K562 (cell line): ENCODE measurements at regions not wholly inside any gene's neighbourhood (a gene's known extent, or its start where the extent isn't known, plus 50 kb on each side); places are given as distances from the start of the nearest gene placed in this dataset.

Experiments used
- ATAC-seq: fragments of 200-7000 bp; cut with Tn5 transposase; 3 replicates; pipeline ENCODE4 v1.9.1; 2020; ENCODE audit warnings: moderate library complexity
- BruUV-seq: library from RNA; stranded (reverse); fragments of 400-500 nt; replicated peaks from 2 replicates; lab custom pipeline; 2021; lab: Mats Ljungman, UMichigan
- CTCF ChIA-PET: fragments of 300-600 bp; formaldehyde crosslinking; extraction: SDS; loops from one replicate; lab custom pipeline; 2021; ENCODE audit warnings: low intra/inter-chr PET ratio; lab: Yijun Ruan, JAX
- POLR2A ChIA-PET: fragments of 300-600, 350-650 bp; sonication (Branson Sonifier 250); formaldehyde crosslinking; extraction: SDS; loops from one replicate; lab custom pipeline; 2021; ENCODE audit warnings: antibody characterized with exemption, inconsistent platforms; lab: Yijun Ruan, JAX
- DNase-seq, 4 experiments: peaks; one replicate each; pipeline versions ENCODE4 v3.0.0 to v3.0.0-alpha.2; 2011 to 2018; ENCODE audit warnings: low spot score in 3 of 4, mixed read lengths in 3 of 4; ENCODE audit errors: extremely low read depth in 1 of 4
- FAIRE-seq: peaks from 2 replicates; lab custom pipeline; 2011; peaks lifted over from hg19 to GRCh38; lab: Jason Lieb, UNC
- H2AFZ ChIP-seq: 2 replicates; pipeline ENCODE4 v1.6.0; 2011; ENCODE audit warnings: low read depth, low read length, control low read depth, inconsistent platforms
- H3K27ac ChIP-seq: fragments of 200-600 bp; 3 replicates; pipeline ENCODE4 v1.8.0; 2011; ENCODE audit warnings: low read depth, mild to moderate bottlenecking, control low read depth, inconsistent platforms, low read length, moderate library complexity, mixed read lengths; ENCODE audit errors: extremely low read depth
- H3K27me3 ChIP-seq, 2 experiments: fragments of 300-600 bp in 1 of 2; 2 replicates in 1 of 2; 3 replicates in 1 of 2; pipeline versions ENCODE4 v1.6.0 to v1.8.0; 2011; ENCODE audit warnings: inconsistent platforms in 2 of 2, low read length in 2 of 2, mild to moderate bottlenecking in 1 of 2, mixed read lengths in 1 of 2, moderate library complexity in 1 of 2; ENCODE audit not compliant: control insufficient read depth in 2 of 2, insufficient read depth in 2 of 2
- H3K36me3 ChIP-seq: fragments of 300-600 bp; 3 replicates; pipeline ENCODE4 v1.8.0; 2011; ENCODE audit warnings: mild to moderate bottlenecking, low read length, inconsistent platforms; ENCODE audit not compliant: control insufficient read depth, insufficient read depth
- H3K4me1 ChIP-seq, 2 experiments: fragments of 200-600 bp in 1 of 2; replicated peaks in 1 of 2; 2 replicates in 1 of 2; 3 replicates in 1 of 2; pipeline versions ENCODE4 v1.5.1 to v1.8.0; 2011; ENCODE audit warnings: inconsistent platforms in 2 of 2, low read length in 2 of 2, mild to moderate bottlenecking in 1 of 2, mixed read lengths in 1 of 2, moderate library complexity in 1 of 2; ENCODE audit not compliant: control insufficient read depth in 2 of 2, insufficient read depth in 2 of 2
- H3K4me2 ChIP-seq: 2 replicates; pipeline ENCODE4 v1.6.1; 2011; ENCODE audit warnings: low read length, control low read depth, inconsistent platforms, mixed read lengths; ENCODE audit not compliant: insufficient read depth
- H3K4me3 ChIP-seq: fragments of 200-600 bp; sonication (generic), shearing (Covaris generic); 2 replicates; pipeline ENCODE4 v1.5.1; 2016; ENCODE audit warnings: control low read depth, inconsistent platforms
- H3K79me2 ChIP-seq: fragments of 200-600 bp; 3 replicates; pipeline ENCODE4 v1.8.0; 2011; ENCODE audit warnings: low read length, inconsistent platforms; ENCODE audit not compliant: control insufficient read depth, insufficient read depth
- H3K9ac ChIP-seq, 2 experiments: 2 replicates each; pipeline versions ENCODE4 v1.6.0 to v1.6.1; 2011; ENCODE audit warnings: low read depth in 2 of 2, low read length in 2 of 2, control low read depth in 1 of 2, inconsistent platforms in 1 of 2, mild to moderate bottlenecking in 1 of 2, mixed read lengths in 1 of 2; ENCODE audit not compliant: insufficient read depth in 1 of 2
- H3K9me1 ChIP-seq: one replicate; pipeline ENCODE4 v1.6.0; 2011; ENCODE audit warnings: inconsistent platforms, mild to moderate bottlenecking, low read length, moderate library complexity; ENCODE audit not compliant: control insufficient read depth, insufficient read depth
- H3K9me3 ChIP-seq: replicated peaks from 2 replicates; pipeline ENCODE4 v1.5.1; 2011; ENCODE audit warnings: low read depth, low read length, inconsistent platforms; ENCODE audit not compliant: control insufficient read depth, insufficient read depth
- H4K20me1 ChIP-seq: replicated peaks from 2 replicates; pipeline ENCODE4 v1.6.1; 2011; ENCODE audit warnings: low read length, inconsistent platforms, mixed read lengths; ENCODE audit not compliant: control insufficient read depth, insufficient read depth
- FIP1L1 ChIP-seq: fragments of 200-400 bp; formaldehyde crosslinking; IDR thresholded peaks from 2 replicates; pipeline ENCODE4 v1.6.1; 2018; ENCODE audit warnings: mild to moderate bottlenecking, low read depth, low read length; ENCODE audit not compliant: poor library complexity, severe bottlenecking
- GTF3C2 ChIP-seq: IDR thresholded peaks from 3 replicates; pipeline ENCODE4 v1.6.1; 2011; ENCODE audit warnings: borderline replicate concordance, mild to moderate bottlenecking, moderate library complexity; ENCODE audit not compliant: insufficient read length; ENCODE audit errors: extremely low read depth
- MAFF ChIP-seq: IDR thresholded peaks from 2 replicates; pipeline ENCODE4 v1.6.1; 2012; ENCODE audit warnings: low read length, improper control_type of control experiment
- ZFP36 ChIP-seq: fragments of 150-350 bp; IDR thresholded peaks from 2 replicates; pipeline ENCODE4 v1.6.1; 2018; ENCODE audit warnings: low read length, low read depth; ENCODE audit not compliant: partially characterized antibody
- WGBS: fragments of 100-300 bp; shearing (Covaris generic); methylation state at CpG from one replicate; pipeline ENCODE4 v1.1.6; 2016; ENCODE audit warnings: low coverage, mixed read lengths; ENCODE audit not compliant: insufficient coverage; ENCODE audit errors: missing lambda C conversion rate; 5-methylcytosine and 5-hydroxymethylcytosine counted together
- in situ Hi-C: fragments of 300-500 bp; cut with MboI; formaldehyde crosslinking; loops from 4 replicates; pipeline ENCODE4 v1.15.0; 2018; ENCODE audit warnings: inconsistent platforms, mixed read lengths
- intact Hi-C: fragments of 100-400 bp; cut with micrococcal nuclease; formaldehyde crosslinking; loops from 2 replicates; pipeline ENCODE4 v1.14.2; 2022
- TF ChIP-seq, protein P1 (sequence below), 2 experiments: fragments of 450-650 bp; formaldehyde crosslinking in 1 of 2; IDR thresholded peaks; 2 replicates each; pipeline versions ENCODE4 v1.4.0 to v1.6.1; 2014 to 2020; ENCODE audit warnings: mild to moderate bottlenecking in 2 of 2, borderline replicate concordance in 1 of 2, low read depth in 1 of 2
- TF ChIP-seq, protein P2 (sequence below): fragments of 450-650 bp; formaldehyde crosslinking; IDR thresholded peaks from 2 replicates; pipeline ENCODE4 v1.4.0; 2022; ENCODE audit warnings: mild to moderate bottlenecking, moderate library complexity

DNA sequence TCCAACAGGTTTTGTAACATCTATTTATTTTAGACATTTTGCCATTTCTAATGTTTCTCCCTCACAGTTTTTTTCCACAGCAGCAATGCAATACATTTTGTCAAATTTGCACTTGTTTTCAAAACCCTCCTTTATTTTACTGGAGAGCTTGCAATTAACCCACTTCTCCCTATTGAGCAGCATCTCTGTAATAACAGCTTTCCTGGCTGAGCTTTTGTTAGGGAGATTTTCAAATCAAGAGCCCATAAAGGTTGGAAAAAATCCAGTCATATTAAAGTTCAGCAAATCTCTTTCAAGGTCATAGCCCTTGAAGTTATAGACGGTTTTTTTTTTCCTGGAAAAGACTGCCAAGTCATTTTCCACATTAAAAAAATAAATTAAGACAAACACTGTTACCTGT is 450.6 kb upstream of the TENM3 start:
- no peaks in the 10 kb centered on the region for H4K20me1 ChIP-seq
- no peak for FAIRE-seq
- no peaks in the 10 kb centered on the region for H3K9me3 ChIP-seq
- H3K36me3 ChIP-seq, result no peaks in the 10 kb centered on the region
- H3K27ac ChIP-seq, result no peak overlapping the region
- POLR2A ChIA-PET, result no interaction called here
- 0% methylated on average over 1 of the region's 1 CpG for WGBS
- CTCF ChIA-PET, result no interaction called here
- H3K27me3 ChIP-seq, result no peaks in the 10 kb centered on the region
- no peaks in the 10 kb centered on the region for H3K79me2 ChIP-seq
- no peak for DNase-seq
- H3K9me1 ChIP-seq, result no peaks in the 10 kb centered on the region
- ATAC-seq, result no peak
- H3K4me2 ChIP-seq, result no peak overlapping the region
- intact Hi-C loops, result no loop called here
- H3K9ac ChIP-seq, result no peak overlapping the region
- in situ Hi-C loops, result no loop called here
- no peak overlapping the region for H2AFZ ChIP-seq
- no peak for TF ChIP-seq MAFF
- TF ChIP-seq ZFP36, result no peak
- no peak for TF ChIP-seq GTF3C2
- TF ChIP-seq, protein P1, sequence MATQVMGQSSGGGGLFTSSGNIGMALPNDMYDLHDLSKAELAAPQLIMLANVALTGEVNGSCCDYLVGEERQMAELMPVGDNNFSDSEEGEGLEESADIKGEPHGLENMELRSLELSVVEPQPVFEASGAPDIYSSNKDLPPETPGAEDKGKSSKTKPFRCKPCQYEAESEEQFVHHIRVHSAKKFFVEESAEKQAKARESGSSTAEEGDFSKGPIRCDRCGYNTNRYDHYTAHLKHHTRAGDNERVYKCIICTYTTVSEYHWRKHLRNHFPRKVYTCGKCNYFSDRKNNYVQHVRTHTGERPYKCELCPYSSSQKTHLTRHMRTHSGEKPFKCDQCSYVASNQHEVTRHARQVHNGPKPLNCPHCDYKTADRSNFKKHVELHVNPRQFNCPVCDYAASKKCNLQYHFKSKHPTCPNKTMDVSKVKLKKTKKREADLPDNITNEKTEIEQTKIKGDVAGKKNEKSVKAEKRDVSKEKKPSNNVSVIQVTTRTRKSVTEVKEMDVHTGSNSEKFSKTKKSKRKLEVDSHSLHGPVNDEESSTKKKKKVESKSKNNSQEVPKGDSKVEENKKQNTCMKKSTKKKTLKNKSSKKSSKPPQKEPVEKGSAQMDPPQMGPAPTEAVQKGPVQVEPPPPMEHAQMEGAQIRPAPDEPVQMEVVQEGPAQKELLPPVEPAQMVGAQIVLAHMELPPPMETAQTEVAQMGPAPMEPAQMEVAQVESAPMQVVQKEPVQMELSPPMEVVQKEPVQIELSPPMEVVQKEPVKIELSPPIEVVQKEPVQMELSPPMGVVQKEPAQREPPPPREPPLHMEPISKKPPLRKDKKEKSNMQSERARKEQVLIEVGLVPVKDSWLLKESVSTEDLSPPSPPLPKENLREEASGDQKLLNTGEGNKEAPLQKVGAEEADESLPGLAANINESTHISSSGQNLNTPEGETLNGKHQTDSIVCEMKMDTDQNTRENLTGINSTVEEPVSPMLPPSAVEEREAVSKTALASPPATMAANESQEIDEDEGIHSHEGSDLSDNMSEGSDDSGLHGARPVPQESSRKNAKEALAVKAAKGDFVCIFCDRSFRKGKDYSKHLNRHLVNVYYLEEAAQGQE (IDR thresholded peaks at IDR 0.05; ENCODE audit: borderline replicate concordance), result no peak
- TF ChIP-seq, protein P1 (CRISPR knock-in tag; IDR thresholded peaks at IDR 0.05; ENCODE audit: low read depth), result no peak
- TF ChIP-seq, protein P2, sequence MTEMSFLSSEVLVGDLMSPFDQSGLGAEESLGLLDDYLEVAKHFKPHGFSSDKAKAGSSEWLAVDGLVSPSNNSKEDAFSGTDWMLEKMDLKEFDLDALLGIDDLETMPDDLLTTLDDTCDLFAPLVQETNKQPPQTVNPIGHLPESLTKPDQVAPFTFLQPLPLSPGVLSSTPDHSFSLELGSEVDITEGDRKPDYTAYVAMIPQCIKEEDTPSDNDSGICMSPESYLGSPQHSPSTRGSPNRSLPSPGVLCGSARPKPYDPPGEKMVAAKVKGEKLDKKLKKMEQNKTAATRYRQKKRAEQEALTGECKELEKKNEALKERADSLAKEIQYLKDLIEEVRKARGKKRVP (CRISPR knock-in tag), result no peak
- no peak for TF ChIP-seq FIP1L1
- BruUV-seq, result no TSS peak
- no peak overlapping the region for H3K4me3 ChIP-seq
- no peaks in the 10 kb centered on the region for H3K4me1 ChIP-seq
